22Rv1 (cell line): ENCODE measurements at regions not wholly inside any gene's neighbourhood (a gene's known extent, or its start where the extent isn't known, plus 50 kb on each side); places are given as distances from the start of the nearest gene placed in this dataset.

Experiments
- CTCF ChIP-seq: fragments of 450-650 bp; IDR thresholded peaks from 2 replicates; pipeline ENCODE4 v1.5.1; 2017; ENCODE audit warnings: mild to moderate bottlenecking
- ZFX ChIP-seq: fragments of 450-650 bp; IDR thresholded peaks from 2 replicates; pipeline ENCODE4 v1.6.1; 2017; ENCODE audit warnings: antibody characterized with exemption, borderline replicate concordance

DNA sequence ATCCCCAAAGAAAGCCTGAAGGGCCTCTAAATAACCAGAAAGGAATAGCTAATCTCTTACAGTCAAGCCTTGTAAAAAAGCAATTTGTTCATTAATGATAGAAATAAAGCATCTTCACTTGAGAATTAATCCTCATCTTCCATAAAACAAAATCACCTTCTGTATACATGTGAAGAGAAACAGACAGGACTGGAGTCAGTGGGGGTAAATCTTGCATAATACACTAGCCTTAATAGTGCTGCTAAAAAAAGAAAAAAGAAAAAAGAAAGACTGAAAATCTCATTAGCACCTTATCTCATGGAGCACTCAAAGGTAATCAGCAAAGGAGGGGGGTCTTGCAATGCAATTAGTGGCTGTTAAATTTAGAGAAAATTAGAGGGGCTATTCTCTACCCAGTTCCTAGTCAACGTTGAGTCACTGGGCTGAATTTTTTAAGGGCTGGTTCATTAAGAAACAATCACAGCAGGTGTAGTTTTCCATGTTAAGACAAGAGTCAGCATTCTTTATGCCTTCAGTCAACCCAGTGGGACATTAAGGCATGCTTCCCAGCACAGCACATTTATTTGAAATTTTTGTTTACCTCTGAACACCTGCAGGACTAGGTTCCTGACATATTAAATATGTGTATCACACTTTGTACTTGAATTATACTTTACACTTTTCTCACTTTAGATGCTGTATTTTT, 1455.7 kb upstream of the CELF2 start:
- no peak for TF ChIP-seq CTCF
- no peak for TF ChIP-seq ZFX
